GM23248 (cell line): ENCODE measurements at regions not wholly inside any gene's neighbourhood (a gene's known extent, or its start where the extent isn't known, plus 50 kb on each side); places are given as distances from the start of the nearest gene placed in this dataset.

Experiments
- DNase-seq: peaks from one replicate; pipeline ENCODE4 v3.0.0-alpha.2; 2015
- H2AFZ ChIP-seq: fragments of 200-600 bp; sonication (generic); 2 replicates; pipeline ENCODE4 v1.6.1; 2016; ENCODE audit warnings: antibody characterized with exemption
- H3F3A ChIP-seq: fragments of 200-600 bp; sonication (generic); 2 replicates; pipeline ENCODE4 v1.6.1; 2016; ENCODE audit warnings: mild to moderate bottlenecking, antibody characterized with exemption, mixed run types; ENCODE audit not compliant: insufficient read depth
- H3K27ac ChIP-seq: fragments of 200-600 bp; sonication (generic); 2 replicates; pipeline ENCODE4 v1.5.1; 2016; ENCODE audit warnings: mild to moderate bottlenecking
- H3K27me3 ChIP-seq: fragments of 200-600 bp; sonication (generic); replicated peaks from 2 replicates; pipeline ENCODE4 v1.6.1; 2016; ENCODE audit warnings: mild to moderate bottlenecking; ENCODE audit not compliant: insufficient read depth
- H3K36me3 ChIP-seq: fragments of 200-600 bp; sonication (generic); 2 replicates; pipeline ENCODE4 v1.6.1; 2016; ENCODE audit warnings: low read depth, mild to moderate bottlenecking
- H3K4me1 ChIP-seq: fragments of 200-600 bp; sonication (generic); 2 replicates; pipeline ENCODE4 v1.6.1; 2016; ENCODE audit warnings: mild to moderate bottlenecking; ENCODE audit not compliant: insufficient read depth
- H3K4me2 ChIP-seq: fragments of 200-600 bp; sonication (generic); one replicate; pipeline ENCODE4 v1.6.1; 2016; ENCODE audit warnings: mild to moderate bottlenecking; ENCODE audit not compliant: unreplicated experiment
- H3K4me3 ChIP-seq: fragments of 200-600 bp; sonication (generic); 2 replicates; pipeline ENCODE4 v1.5.1; 2016; ENCODE audit warnings: mild to moderate bottlenecking
- H3K79me2 ChIP-seq: fragments of 200-600 bp; sonication (generic); 2 replicates; pipeline ENCODE4 v1.6.1; 2016; ENCODE audit warnings: mild to moderate bottlenecking; ENCODE audit not compliant: insufficient read depth
- H3K9ac ChIP-seq: fragments of 200-600 bp; sonication (generic); 2 replicates; pipeline ENCODE4 v1.6.1; 2016; ENCODE audit warnings: mild to moderate bottlenecking
- H3K9me2 ChIP-seq: fragments of 200-600 bp; sonication (generic); 2 replicates; pipeline ENCODE4 v1.6.1; 2016; ENCODE audit warnings: mixed run types, mild to moderate bottlenecking, moderate library complexity; ENCODE audit not compliant: insufficient read depth
- H3K9me3 ChIP-seq: fragments of 200-600 bp; sonication (generic); one replicate; pipeline ENCODE4 v1.6.1; 2017; ENCODE audit warnings: low read depth
- H4K20me1 ChIP-seq: fragments of 200-600 bp; sonication (generic); 2 replicates; pipeline ENCODE4 v1.6.0; 2016; ENCODE audit not compliant: insufficient read depth
- EZH2 ChIP-seq: fragments of 200-600 bp; sonication (generic); IDR thresholded peaks from 2 replicates; pipeline ENCODE4 v1.6.1; 2018; ENCODE audit warnings: antibody characterized with exemption, mild to moderate bottlenecking; ENCODE audit not compliant: insufficient read depth, poor library complexity, severe bottlenecking
- EZH2phosphoT487 ChIP-seq: fragments of 200-600 bp; sonication (generic); IDR thresholded peaks from 2 replicates; pipeline ENCODE4 v1.6.1; 2018; ENCODE audit warnings: antibody characterized with exemption, moderate library complexity, mild to moderate bottlenecking, low read depth; ENCODE audit not compliant: insufficient read depth
- WGBS, 2 experiments: methylation state at CpG; one replicate each; pipeline ENCODE4 v1.1.6; 2015 to 2017; ENCODE audit warnings: low lambda C conversion rate in 2 of 2, low coverage in 1 of 2; ENCODE audit errors: missing lambda C conversion rate in 2 of 2; 5-methylcytosine and 5-hydroxymethylcytosine counted together
- in situ Hi-C: fragments of 300-500 bp; cut with MboI; formaldehyde crosslinking; loops from 2 replicates; pipeline ENCODE4 v1.15.0; 2020

DNA sequence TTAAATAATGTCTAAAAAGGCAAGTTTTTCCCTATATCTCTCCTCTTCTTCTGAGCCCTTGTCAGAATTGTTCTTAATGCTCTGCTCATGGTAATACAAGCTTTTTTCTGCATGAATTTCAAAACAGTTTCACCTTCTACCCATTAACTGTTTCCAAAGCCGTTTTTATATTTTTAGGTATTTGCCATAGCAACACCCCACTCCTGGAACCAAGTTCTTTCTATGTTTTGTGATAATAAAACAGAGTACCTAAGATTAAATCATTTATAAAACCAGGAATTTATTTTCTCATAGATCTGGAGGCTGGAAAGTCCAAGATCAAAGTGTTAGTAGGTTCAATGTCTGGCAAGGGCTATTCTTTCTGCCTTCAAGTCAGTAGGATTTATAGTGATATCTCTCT, 497.4 kb downstream of the ETS1 start:
- Histone ChIP-seq H3K4me3 (no peak overlapping the region), H3K36me3 (no peaks in the 10 kb centered on the region), H3K27ac (no peak overlapping the region), H3K27me3 (peaks cover 5% of the 10 kb centered on the region; the same call in 1 of the 2 replicates), H2AFZ (no peak overlapping the region), H3K9me3 (peaks cover 7% of the 10 kb centered on the region), H3F3A (no peaks in the 10 kb centered on the region), H4K20me1 (no peaks in the 10 kb centered on the region), H3K9me2 (no peaks in the 10 kb centered on the region), H3K4me1 (no peaks in the 10 kb centered on the region), H3K4me2 (no peak overlapping the region), H3K9ac (no peak overlapping the region), H3K79me2 (no peaks in the 10 kb centered on the region)
- WGBS, 2 experiments = 38 to 43% methylated on average over 1 of the region's 1 CpG
- in situ Hi-C loops = no loop called here
- TF ChIP-seq EZH2 = no peak
- no peak for TF ChIP-seq EZH2phosphoT487
- DNase-seq = no peak

DNA sequence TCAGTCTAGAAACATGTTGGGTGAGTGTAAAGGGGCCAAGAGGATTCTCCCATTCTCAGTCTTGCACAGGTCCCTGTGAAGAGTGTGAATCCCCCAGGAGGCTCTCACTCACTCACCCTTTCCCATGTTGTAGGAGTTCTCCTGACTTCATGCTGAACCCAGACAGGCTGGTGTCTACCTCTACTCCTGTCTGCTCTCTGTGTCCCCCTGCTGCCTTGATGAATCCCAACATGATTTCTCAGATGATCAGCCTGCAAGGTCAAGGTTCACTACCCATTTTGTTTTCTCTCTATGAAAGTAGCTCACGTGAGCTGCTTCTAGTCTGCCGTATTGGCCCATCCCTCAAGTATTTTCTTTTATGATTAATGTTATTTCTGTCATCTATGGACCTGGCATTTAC, 500.6 kb downstream of the ETS1 start:
- Histone ChIP-seq H3K9me3 (peaks cover 7% of the 10 kb centered on the region), H4K20me1 (no peaks in the 10 kb centered on the region), H3K27me3 (peaks cover 9% of the 10 kb centered on the region), H3K36me3 (no peaks in the 10 kb centered on the region), H3K4me3 (no peak overlapping the region), H3K9me2 (no peaks in the 10 kb centered on the region), H3K9ac (no peak overlapping the region), H2AFZ (no peak overlapping the region), H3K79me2 (no peaks in the 10 kb centered on the region), H3K27ac (no peak overlapping the region), H3K4me2 (no peak overlapping the region), H3F3A (no peaks in the 10 kb centered on the region), H3K4me1 (no peaks in the 10 kb centered on the region)
- TF ChIP-seq EZH2phosphoT487 (no peak), EZH2 (no peak)
- in situ Hi-C loops = no loop called here
- no peak for DNase-seq
- 80 to 92% methylated on average over 2 of the region's 2 CpGs for WGBS, 2 experiments

DNA sequence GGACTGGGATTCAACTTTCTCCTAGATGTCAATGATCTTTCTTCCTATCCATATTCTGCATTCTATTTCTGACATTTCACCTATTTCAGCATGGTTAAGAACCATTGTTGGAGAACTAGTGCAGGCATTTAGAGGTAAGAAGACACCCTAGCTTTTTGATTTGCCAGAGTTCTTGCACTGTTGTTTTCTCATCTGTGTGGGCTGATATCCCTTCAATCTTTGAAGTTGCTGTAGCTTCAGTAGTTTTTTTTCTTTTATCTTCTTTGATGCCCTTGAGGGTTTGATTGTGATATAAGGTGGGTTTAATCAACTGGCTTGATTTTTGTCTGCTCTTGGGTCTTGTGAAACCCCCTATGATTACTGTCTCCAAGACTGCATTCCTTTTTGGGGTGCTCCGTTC, 502.1 kb downstream of the ETS1 start:
- no peak overlapping the region for H3K9ac ChIP-seq
- H3K9me2 ChIP-seq = no peaks in the 10 kb centered on the region
- H3F3A ChIP-seq = no peaks in the 10 kb centered on the region
- in situ Hi-C loops = no loop called here
- no peak overlapping the region for H2AFZ ChIP-seq
- H3K36me3 ChIP-seq = no peaks in the 10 kb centered on the region
- H3K27ac ChIP-seq = no peak overlapping the region
- peaks cover 5% of the 10 kb centered on the region for H3K9me3 ChIP-seq
- TF ChIP-seq EZH2 = no peak
- TF ChIP-seq EZH2phosphoT487 = no peak
- H3K79me2 ChIP-seq = no peaks in the 10 kb centered on the region
- no peak overlapping the region for H3K4me2 ChIP-seq
- H3K27me3 ChIP-seq = peaks cover 9% of the 10 kb centered on the region
- H4K20me1 ChIP-seq = no peaks in the 10 kb centered on the region
- 45 to 50% methylated on average over 1 of the region's 1 CpG for WGBS, 2 experiments
- no peak for DNase-seq
- H3K4me1 ChIP-seq = no peaks in the 10 kb centered on the region
- H3K4me3 ChIP-seq = no peak overlapping the region

DNA sequence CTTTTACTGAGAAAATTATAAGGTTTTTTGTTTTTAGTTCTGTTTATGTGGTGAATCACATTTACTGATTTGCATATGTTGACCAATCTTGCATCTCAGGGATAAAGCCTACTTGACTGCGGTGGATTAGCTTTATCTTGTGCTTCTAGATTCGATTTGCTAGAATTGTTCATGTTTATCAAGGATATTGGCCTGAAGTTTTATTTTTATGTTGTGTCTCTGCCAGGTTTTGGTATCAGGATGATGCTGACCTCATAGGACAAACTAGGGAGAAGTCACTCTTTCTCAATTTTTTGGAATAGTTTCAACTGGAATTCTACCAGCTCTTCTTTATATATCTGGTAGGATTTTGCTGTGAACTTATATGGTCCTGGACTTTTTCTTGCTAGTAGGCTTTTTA, 504.8 kb downstream of the ETS1 start:
- no peaks in the 10 kb centered on the region for H3K9me2 ChIP-seq
- no peaks in the 10 kb centered on the region for H3K36me3 ChIP-seq
- H3K79me2 ChIP-seq = no peaks in the 10 kb centered on the region
- no peak for DNase-seq
- WGBS, 2 experiments = 80 to 85% methylated on average over 2 of the region's 2 CpGs
- in situ Hi-C loops = no loop called here
- no peaks in the 10 kb centered on the region for H3K4me1 ChIP-seq
- H4K20me1 ChIP-seq = no peaks in the 10 kb centered on the region
- H3K27me3 ChIP-seq = peaks cover 9% of the 10 kb centered on the region
- H2AFZ ChIP-seq = no peak overlapping the region
- no peaks in the 10 kb centered on the region for H3K9me3 ChIP-seq
- H3K4me3 ChIP-seq = no peak overlapping the region
- H3F3A ChIP-seq = no peaks in the 10 kb centered on the region
- no peak overlapping the region for H3K27ac ChIP-seq
- no peak overlapping the region for H3K9ac ChIP-seq
- TF ChIP-seq EZH2 = no peak
- no peak for TF ChIP-seq EZH2phosphoT487
- no peak overlapping the region for H3K4me2 ChIP-seq

DNA sequence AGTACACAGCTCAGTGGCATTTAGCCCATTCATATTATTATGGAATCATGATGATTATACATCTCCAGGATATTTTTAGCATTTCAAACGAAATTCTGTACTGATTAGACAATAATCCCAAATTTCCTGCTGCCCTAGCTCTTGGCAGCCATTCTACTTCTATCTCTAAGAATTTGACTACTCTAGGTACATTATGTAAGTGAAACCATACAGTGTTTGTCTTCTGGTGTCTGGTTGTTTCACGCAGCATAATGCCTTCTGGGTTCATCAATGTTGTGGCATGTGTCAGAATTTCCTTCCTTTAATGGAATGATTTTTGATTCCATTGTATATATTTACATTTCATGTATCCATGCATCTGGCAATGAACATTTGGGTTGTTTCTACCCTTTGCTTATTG, 517.7 kb downstream of the ETS1 start:
- no peaks in the 10 kb centered on the region for H3F3A ChIP-seq
- no peak overlapping the region for H3K4me2 ChIP-seq
- in situ Hi-C loops = no loop called here
- no peak overlapping the region for H3K9ac ChIP-seq
- H3K9me3 ChIP-seq = no peaks in the 10 kb centered on the region
- TF ChIP-seq EZH2phosphoT487 (no peak), EZH2 (no peak)
- no peaks in the 10 kb centered on the region for H3K9me2 ChIP-seq
- H4K20me1 ChIP-seq = no peaks in the 10 kb centered on the region
- no peaks in the 10 kb centered on the region for H3K4me1 ChIP-seq
- no peaks in the 10 kb centered on the region for H3K36me3 ChIP-seq
- no peaks in the 10 kb centered on the region for H3K79me2 ChIP-seq
- H2AFZ ChIP-seq = no peak overlapping the region
- DNase-seq = no peak
- H3K4me3 ChIP-seq = no peak overlapping the region
- H3K27me3 ChIP-seq = peaks cover 4% of the 10 kb centered on the region
- WGBS, 2 experiments = 44 to 47% methylated on average over 2 of the region's 2 CpGs
- H3K27ac ChIP-seq = no peak overlapping the region
